GM19452 (cell line): ENCODE measurements at regions not wholly inside any gene's neighbourhood (a gene's known extent, or its start where the extent isn't known, plus 50 kb on each side); places are given as distances from the start of the nearest gene placed in this dataset.
"Not testable (repeated sequence)": the region's sequence is repeated elsewhere in the genome, so short reads cannot be mapped to it uniquely, and the experiment has no call there.

Experiments
- ATAC-seq: cut with Tn5 transposase; IDR thresholded peaks from one replicate; pipeline ENCODE4 v1.9.1; 2021; ENCODE audit not compliant: unreplicated experiment

DNA sequence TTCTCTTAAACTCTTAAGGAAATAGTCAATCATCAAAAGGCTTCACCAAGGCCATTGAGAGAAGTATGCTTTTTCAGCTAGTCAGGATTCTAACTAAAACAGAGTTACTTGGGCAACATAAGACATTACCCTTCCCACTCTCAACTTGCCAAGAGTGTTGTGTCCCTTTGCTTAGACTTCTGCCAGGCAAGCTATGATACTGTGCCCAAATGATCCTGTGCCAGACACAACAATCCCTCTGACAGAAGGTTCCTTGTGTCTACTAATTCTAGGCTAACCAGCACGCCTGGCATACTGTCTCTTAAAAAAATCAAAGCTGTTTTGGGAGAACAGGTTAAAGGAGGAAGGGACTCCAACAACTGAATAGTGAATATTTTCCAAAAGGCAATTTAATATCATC lies 750.6 kb downstream of the CDY1 start:
- ATAC-seq: not testable (repeated sequence)

GRCh38 chrY:26408671-26409328 lies 786.9 kb downstream of the CDY1 start:
- no peak for ATAC-seq

DNA sequence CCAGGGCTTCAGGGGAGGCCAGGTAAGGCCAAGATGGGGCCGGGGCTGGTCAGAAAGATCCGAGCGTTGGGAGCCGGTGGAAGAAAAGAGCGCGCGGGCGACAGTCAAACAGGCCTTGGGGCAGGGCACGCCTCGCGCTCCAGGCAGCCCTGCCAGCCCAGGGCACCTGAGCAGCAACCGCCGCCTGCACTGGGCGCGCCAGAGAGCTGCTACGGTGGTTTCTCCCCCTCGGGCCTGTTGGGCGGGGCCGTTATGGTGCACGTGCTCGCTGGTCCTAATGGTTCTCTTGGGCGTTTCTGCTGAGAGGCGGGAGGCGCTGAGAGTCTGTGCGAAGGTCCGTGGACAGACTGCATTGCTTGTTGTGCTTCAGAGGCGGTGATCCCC lies 787.4 kb downstream of the CDY1 start:
- no peak for ATAC-seq
